ENCODE measurements at regions not wholly inside any gene's neighbourhood (a gene's known extent, or its start where the extent isn't known, plus 50 kb on each side); places are given as distances from the start of the nearest gene placed in this dataset.
"Not testable (repeated sequence)": the region's sequence is repeated elsewhere in the genome, so short reads cannot be mapped to it uniquely, and the experiment has no call there.

GRCh38 chr6:86456821-86457220, 480.5 kb upstream of the HTR1E start:
- no peak for DNase-seq

GRCh38 chr6:86453232-86453631, 484.1 kb upstream of the HTR1E start:
- no peak for DNase-seq

- no peak for DNase-seq
Measured at GRCh38 chr6:86448398-86448797, 488.9 kb upstream of the HTR1E start.

GRCh38 chr6:86440608-86441007, 496.7 kb upstream of the HTR1E start:
- DNase-seq = no peak

- DNase-seq = no peak
Measured at GRCh38 chr6:86423571-86423970, 513.8 kb upstream of the HTR1E start.

GRCh38 chr6:86412057-86412456, 525.3 kb upstream of the HTR1E start:
- DNase-seq = no peak

GRCh38 chr6:86407128-86407527, 530.2 kb upstream of the HTR1E start:
- DNase-seq = no peak

- not testable (repeated sequence) for DNase-seq
Measured at GRCh38 chr6:86392850-86393249, 544.5 kb upstream of the HTR1E start.

- DNase-seq = no peak
Measured at GRCh38 chr6:86380571-86381125, 556.7 kb upstream of the HTR1E start.

GRCh38 chr6:86357877-86358276, 579.5 kb upstream of the HTR1E start:
- no peak for DNase-seq

- DNase-seq = no peak
Measured at GRCh38 chr6:86355271-86355670, 582.1 kb upstream of the HTR1E start.

- no peak for DNase-seq
Measured at GRCh38 chr6:86331919-86332318, 605.4 kb upstream of the HTR1E start.

GRCh38 chr6:86331265-86331840, 606.0 kb upstream of the HTR1E start:
- DNase-seq = no peak

GRCh38 chr6:86306210-86306609, 631.1 kb upstream of the HTR1E start:
- no peak for DNase-seq

- DNase-seq = no peak
Measured at GRCh38 chr6:86285876-86286275, 643.2 kb upstream of the SYNCRIP start.

- not testable (repeated sequence) for DNase-seq
Measured at GRCh38 chr6:86284809-86285480, 642.3 kb upstream of the SYNCRIP start.

- DNase-seq = not testable (repeated sequence)
Measured at GRCh38 chr6:86283596-86283995, 640.9 kb upstream of the SYNCRIP start.

- no peak for DNase-seq
Measured at GRCh38 chr6:86276056-86276455, 633.4 kb upstream of the SYNCRIP start.

- no peak for DNase-seq
Measured at GRCh38 chr6:86273936-86274335, 631.2 kb upstream of the SYNCRIP start.

- no peak for DNase-seq
Measured at GRCh38 chr6:86256615-86257187, 614.0 kb upstream of the SYNCRIP start.

- no peak for DNase-seq
Measured at GRCh38 chr6:86255973-86256372, 613.3 kb upstream of the SYNCRIP start.

GRCh38 chr6:86251106-86251505, 608.4 kb upstream of the SYNCRIP start:
- no peak for DNase-seq

- DNase-seq = no peak
Measured at GRCh38 chr6:86217906-86218305, 575.2 kb upstream of the SYNCRIP start.

GRCh38 chr6:86215323-86215722, 572.6 kb upstream of the SYNCRIP start:
- DNase-seq = no peak

Measured in NCI-H1436 (cell line).